Keratinocyte (primary cell): ENCODE measurements at regions not wholly inside any gene's neighbourhood (a gene's known extent, or its start where the extent isn't known, plus 50 kb on each side); places are given as distances from the start of the nearest gene placed in this dataset.

Experiments used
- EZH2 ChIP-seq: IDR thresholded peaks from one replicate; pipeline ENCODE4 v1.6.1; 2012; ENCODE audit warnings: inconsistent platforms, mild to moderate bottlenecking, low read length, moderate library complexity
- TF ChIP-seq, protein P1 (sequence below), 3 experiments: IDR thresholded peaks in 1 of 3; conservative IDR thresholded peaks in 1 of 3; optimal IDR thresholded peaks in 1 of 3; 2 replicates in 2 of 3; 3 replicates in 1 of 3; pipeline versions ENCODE3 to v1.5.1; 2011; ENCODE audit warnings: low read length in 3 of 3, mild to moderate bottlenecking in 3 of 3, moderate library complexity in 2 of 3, control low read depth in 1 of 3, inconsistent platforms in 1 of 3; ENCODE audit not compliant: insufficient read depth in 2 of 3; ENCODE audit errors: extremely low read depth in 1 of 3

DNA sequence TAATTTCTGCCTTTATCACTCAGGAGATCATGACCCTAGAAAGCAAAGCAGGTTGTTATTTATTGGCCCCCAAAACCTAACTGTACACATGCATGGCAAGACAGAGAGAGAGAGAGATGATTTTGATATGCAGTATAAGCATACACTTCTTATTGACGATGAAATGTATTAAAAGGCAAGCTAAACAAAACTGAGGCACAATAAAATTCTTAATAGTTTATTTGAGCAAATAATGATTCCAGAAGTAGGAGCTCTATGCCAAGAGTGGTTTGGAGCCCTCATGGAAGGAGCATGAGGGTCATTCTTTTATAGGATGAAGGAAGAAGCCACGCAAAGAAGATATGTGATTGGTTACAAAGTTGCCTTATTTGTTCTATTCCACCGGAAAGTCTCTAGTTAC is 616.0 kb downstream of the FBXO15 start:
- TF ChIP-seq, protein P1, sequence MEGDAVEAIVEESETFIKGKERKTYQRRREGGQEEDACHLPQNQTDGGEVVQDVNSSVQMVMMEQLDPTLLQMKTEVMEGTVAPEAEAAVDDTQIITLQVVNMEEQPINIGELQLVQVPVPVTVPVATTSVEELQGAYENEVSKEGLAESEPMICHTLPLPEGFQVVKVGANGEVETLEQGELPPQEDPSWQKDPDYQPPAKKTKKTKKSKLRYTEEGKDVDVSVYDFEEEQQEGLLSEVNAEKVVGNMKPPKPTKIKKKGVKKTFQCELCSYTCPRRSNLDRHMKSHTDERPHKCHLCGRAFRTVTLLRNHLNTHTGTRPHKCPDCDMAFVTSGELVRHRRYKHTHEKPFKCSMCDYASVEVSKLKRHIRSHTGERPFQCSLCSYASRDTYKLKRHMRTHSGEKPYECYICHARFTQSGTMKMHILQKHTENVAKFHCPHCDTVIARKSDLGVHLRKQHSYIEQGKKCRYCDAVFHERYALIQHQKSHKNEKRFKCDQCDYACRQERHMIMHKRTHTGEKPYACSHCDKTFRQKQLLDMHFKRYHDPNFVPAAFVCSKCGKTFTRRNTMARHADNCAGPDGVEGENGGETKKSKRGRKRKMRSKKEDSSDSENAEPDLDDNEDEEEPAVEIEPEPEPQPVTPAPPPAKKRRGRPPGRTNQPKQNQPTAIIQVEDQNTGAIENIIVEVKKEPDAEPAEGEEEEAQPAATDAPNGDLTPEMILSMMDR (optimal IDR thresholded peaks at IDR 0.05 in 1 of 3, IDR thresholded peaks at IDR 0.05 in 1 of 3, conservative IDR thresholded peaks at IDR 0.05 in 1 of 3; ENCODE audit: extremely low read depth in 1 of 3, insufficient read depth in 2 of 3, low read length in 3 of 3): no peak
- no peak for TF ChIP-seq EZH2
